ENCODE measurements at regions not wholly inside any gene's neighbourhood (a gene's known extent, or its start where the extent isn't known, plus 50 kb on each side); places are given as distances from the start of the nearest gene placed in this dataset.

DNA sequence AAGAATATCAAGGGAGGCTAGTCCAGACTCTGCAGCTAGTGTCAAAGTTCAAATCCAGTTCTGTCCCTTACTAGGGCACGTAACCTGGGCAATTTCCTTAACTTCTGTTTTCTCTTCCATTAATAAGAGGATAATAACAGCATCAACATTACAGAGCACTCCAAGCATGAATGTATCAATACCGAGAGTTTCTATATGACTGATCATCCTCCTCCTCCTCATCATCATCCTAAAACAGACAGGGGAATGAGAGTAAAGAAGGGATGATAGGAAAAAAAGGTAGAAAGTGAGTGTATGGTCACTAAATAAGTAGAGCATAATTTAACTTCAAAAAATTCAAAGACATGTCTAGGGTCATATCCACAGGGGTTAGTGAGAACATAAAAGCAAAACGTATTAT, 171.4 kb downstream of the NDUFA12 start:
- no peak for TF ChIP-seq CTCF (IDR thresholded peaks at IDR 0.05; ENCODE audit: unreplicated experiment)
- Mint-ChIP-seq H3K9me3 (ENCODE audit: low read depth, unreplicated experiment) (no peaks in the 10 kb centered on the region), H3K27me3 (ENCODE audit: unreplicated experiment) (no peaks in the 10 kb centered on the region), H3K36me3 (ENCODE audit: insufficient read depth, unreplicated experiment) (no peaks in the 10 kb centered on the region), H3K4me1 (ENCODE audit: low read depth, unreplicated experiment) (peaks cover 12% of the 10 kb centered on the region), H3K27ac (ENCODE audit: unreplicated experiment) (no peak overlapping the region), H3K4me3 (ENCODE audit: low read depth, unreplicated experiment) (no peak overlapping the region)
- no peak for DNase-seq
- CTCF ChIA-PET: no interaction called here
- no TSS peak for BruUV-seq (replicated peaks)
- intact Hi-C loops (cut with micrococcal nuclease; ENCODE audit: unreplicated experiment): no loop called here

GRCh38 chr12:94831081-94831751, 172.3 kb downstream of the NDUFA12 start:
- no peak for DNase-seq
- BruUV-seq (replicated peaks): no TSS peak
- Mint-ChIP-seq H3K27me3 (ENCODE audit: unreplicated experiment) (no peaks in the 10 kb centered on the region), H3K27ac (ENCODE audit: unreplicated experiment) (no peak overlapping the region), H3K9me3 (ENCODE audit: low read depth, unreplicated experiment) (no peaks in the 10 kb centered on the region), H3K4me1 (ENCODE audit: low read depth, unreplicated experiment) (peaks cover 7% of the 10 kb centered on the region), H3K36me3 (ENCODE audit: insufficient read depth, unreplicated experiment) (no peaks in the 10 kb centered on the region), H3K4me3 (ENCODE audit: low read depth, unreplicated experiment) (no peak overlapping the region)
- CTCF ChIA-PET: no interaction called here
- no peak for TF ChIP-seq CTCF (IDR thresholded peaks at IDR 0.05; ENCODE audit: unreplicated experiment)
- intact Hi-C loops (cut with micrococcal nuclease; ENCODE audit: unreplicated experiment): no loop called here

DNA sequence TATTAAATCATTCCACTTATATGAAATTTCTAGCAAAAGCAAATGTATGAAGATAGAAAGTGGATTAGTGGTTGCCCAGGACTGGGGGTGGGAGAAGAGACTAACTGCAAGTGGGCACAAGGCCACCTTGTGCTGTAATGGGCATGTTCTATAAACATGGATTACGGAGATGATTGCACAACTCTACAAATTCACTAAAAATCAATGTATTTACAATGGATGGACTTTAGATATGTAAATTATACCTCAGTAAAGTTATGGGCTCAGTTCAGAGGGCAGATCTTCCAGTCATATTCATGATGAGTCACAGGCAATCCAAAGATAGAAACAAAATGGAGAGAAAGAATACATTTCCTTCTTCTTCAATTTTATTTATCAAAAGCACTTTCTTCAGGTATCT, 173.9 kb downstream of the NDUFA12 start:
- no TSS peak for BruUV-seq (replicated peaks)
- CTCF ChIA-PET: interaction anchor here (0.6 kb wide), 1 partner anchor 121 kb away, joined by 5 read pairs; no protein-coding TSS in a partner anchor

DNA sequence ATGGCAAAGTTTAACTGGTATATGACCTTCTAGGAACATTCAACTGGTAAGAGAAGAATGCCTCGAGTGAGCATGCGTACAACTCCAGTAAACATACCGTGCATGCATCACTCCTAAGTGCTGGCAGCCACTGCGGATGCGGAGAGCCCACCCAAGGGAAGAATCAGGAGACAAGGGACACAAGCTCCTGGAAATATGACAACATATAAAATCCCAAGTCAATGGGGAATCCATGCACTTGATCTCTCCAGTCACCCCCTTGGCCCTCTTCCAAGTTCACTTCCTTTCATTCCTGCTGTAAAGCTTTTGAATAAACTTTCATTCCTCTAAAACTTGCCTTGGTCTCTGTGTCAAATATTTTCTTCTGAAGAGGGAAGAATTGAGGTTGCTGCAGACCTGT, 168.7 kb upstream of the TMCC3 start:
- Mint-ChIP-seq H3K4me3 (ENCODE audit: low read depth, unreplicated experiment) (no peak overlapping the region), H3K27ac (ENCODE audit: unreplicated experiment) (no peak overlapping the region), H3K36me3 (ENCODE audit: insufficient read depth, unreplicated experiment) (no peaks in the 10 kb centered on the region), H3K9me3 (ENCODE audit: low read depth, unreplicated experiment) (peaks cover 3% of the 10 kb centered on the region), H3K27me3 (ENCODE audit: unreplicated experiment) (peaks cover 7% of the 10 kb centered on the region), H3K4me1 (ENCODE audit: low read depth, unreplicated experiment) (no peaks in the 10 kb centered on the region)
- BruUV-seq (replicated peaks): no TSS peak
- CTCF ChIA-PET: no interaction called here
- no peak for DNase-seq
- intact Hi-C loops (cut with micrococcal nuclease; ENCODE audit: unreplicated experiment): no loop called here
- no peak for TF ChIP-seq CTCF (IDR thresholded peaks at IDR 0.05; ENCODE audit: unreplicated experiment)

More for the DNA sequence above, 173.9 kb downstream of the NDUFA12 start:
- no peak for DNase-seq
- H3K4me3 Mint-ChIP-seq (ENCODE audit: low read depth, unreplicated experiment): no peak overlapping the region
- H3K27me3 Mint-ChIP-seq (ENCODE audit: unreplicated experiment): no peaks in the 10 kb centered on the region
- no peak for TF ChIP-seq CTCF (IDR thresholded peaks at IDR 0.05; ENCODE audit: unreplicated experiment)
- peak overlapping the region; percentile 21 for H3K27ac Mint-ChIP-seq (ENCODE audit: unreplicated experiment)
- no peaks in the 10 kb centered on the region for H3K36me3 Mint-ChIP-seq (ENCODE audit: insufficient read depth, unreplicated experiment)
- peaks cover 7% of the 10 kb centered on the region for H3K4me1 Mint-ChIP-seq (ENCODE audit: low read depth, unreplicated experiment)
- no peaks in the 10 kb centered on the region for H3K9me3 Mint-ChIP-seq (ENCODE audit: low read depth, unreplicated experiment)
- intact Hi-C loops (cut with micrococcal nuclease; ENCODE audit: unreplicated experiment): no loop called here

Data from Calu3 (cell line).